ENCODE measurements at regions not wholly inside any gene's neighbourhood (a gene's known extent, or its start where the extent isn't known, plus 50 kb on each side); places are given as distances from the start of the nearest gene placed in this dataset.

DNA sequence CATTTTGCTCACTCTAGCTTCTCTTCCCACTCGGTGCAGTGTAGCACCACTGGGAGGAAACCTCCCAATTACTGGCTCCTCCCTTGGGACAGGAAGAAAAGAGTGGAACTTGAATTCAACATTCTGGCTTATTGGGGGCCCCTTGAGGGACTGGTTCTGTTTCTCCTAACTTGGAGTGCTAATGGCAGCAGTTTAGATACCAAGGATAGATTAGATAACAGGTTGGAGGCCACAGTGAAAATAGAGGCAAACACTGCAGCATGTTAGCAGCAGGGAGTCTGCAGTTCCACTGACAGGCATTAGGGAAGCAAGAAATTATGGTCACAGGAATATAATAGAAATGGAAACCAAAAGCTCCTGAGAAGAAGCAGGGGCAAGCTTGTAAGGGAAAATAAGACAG, 322.0 kb downstream of the ABCC12 start:
- TF ChIP-seq, protein P1, sequence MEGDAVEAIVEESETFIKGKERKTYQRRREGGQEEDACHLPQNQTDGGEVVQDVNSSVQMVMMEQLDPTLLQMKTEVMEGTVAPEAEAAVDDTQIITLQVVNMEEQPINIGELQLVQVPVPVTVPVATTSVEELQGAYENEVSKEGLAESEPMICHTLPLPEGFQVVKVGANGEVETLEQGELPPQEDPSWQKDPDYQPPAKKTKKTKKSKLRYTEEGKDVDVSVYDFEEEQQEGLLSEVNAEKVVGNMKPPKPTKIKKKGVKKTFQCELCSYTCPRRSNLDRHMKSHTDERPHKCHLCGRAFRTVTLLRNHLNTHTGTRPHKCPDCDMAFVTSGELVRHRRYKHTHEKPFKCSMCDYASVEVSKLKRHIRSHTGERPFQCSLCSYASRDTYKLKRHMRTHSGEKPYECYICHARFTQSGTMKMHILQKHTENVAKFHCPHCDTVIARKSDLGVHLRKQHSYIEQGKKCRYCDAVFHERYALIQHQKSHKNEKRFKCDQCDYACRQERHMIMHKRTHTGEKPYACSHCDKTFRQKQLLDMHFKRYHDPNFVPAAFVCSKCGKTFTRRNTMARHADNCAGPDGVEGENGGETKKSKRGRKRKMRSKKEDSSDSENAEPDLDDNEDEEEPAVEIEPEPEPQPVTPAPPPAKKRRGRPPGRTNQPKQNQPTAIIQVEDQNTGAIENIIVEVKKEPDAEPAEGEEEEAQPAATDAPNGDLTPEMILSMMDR (IDR thresholded peaks at IDR 0.05), result no peak
- TF ChIP-seq POLR2AphosphoS5 (IDR thresholded peaks at IDR 0.05; ENCODE audit: low read depth, low read length) (no peak), TCF7L2 (IDR thresholded peaks at IDR 0.05; ENCODE audit: low read depth, low read length) (no peak)
- TF ChIP-seq, protein P2, sequence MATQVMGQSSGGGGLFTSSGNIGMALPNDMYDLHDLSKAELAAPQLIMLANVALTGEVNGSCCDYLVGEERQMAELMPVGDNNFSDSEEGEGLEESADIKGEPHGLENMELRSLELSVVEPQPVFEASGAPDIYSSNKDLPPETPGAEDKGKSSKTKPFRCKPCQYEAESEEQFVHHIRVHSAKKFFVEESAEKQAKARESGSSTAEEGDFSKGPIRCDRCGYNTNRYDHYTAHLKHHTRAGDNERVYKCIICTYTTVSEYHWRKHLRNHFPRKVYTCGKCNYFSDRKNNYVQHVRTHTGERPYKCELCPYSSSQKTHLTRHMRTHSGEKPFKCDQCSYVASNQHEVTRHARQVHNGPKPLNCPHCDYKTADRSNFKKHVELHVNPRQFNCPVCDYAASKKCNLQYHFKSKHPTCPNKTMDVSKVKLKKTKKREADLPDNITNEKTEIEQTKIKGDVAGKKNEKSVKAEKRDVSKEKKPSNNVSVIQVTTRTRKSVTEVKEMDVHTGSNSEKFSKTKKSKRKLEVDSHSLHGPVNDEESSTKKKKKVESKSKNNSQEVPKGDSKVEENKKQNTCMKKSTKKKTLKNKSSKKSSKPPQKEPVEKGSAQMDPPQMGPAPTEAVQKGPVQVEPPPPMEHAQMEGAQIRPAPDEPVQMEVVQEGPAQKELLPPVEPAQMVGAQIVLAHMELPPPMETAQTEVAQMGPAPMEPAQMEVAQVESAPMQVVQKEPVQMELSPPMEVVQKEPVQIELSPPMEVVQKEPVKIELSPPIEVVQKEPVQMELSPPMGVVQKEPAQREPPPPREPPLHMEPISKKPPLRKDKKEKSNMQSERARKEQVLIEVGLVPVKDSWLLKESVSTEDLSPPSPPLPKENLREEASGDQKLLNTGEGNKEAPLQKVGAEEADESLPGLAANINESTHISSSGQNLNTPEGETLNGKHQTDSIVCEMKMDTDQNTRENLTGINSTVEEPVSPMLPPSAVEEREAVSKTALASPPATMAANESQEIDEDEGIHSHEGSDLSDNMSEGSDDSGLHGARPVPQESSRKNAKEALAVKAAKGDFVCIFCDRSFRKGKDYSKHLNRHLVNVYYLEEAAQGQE (IDR thresholded peaks at IDR 0.05; ENCODE audit: insufficient read depth in 1 of 2, low read depth in 2 of 2, low read length in 1 of 2), result no peak
